NB4 (cell line): ENCODE measurements at regions not wholly inside any gene's neighbourhood (a gene's known extent, or its start where the extent isn't known, plus 50 kb on each side); places are given as distances from the start of the nearest gene placed in this dataset.

Source experiments
- DNase-seq: peaks from one replicate; pipeline ENCODE4 v3.0.0; 2010; ENCODE audit warnings: low read depth
- H3K4me3 ChIP-seq: one replicate; pipeline ENCODE4 v1.5.1; 2011; ENCODE audit warnings: mild to moderate bottlenecking, low read depth, low read length, moderate library complexity
- MAX ChIP-seq: IDR thresholded peaks from 2 replicates; pipeline ENCODE4 v1.6.1; 2011; ENCODE audit warnings: low read depth, low read length
- MYC ChIP-seq: IDR thresholded peaks from 2 replicates; pipeline ENCODE4 v1.6.1; 2011; ENCODE audit warnings: low read depth, low read length
- POLR2A ChIP-seq: IDR thresholded peaks from 2 replicates; pipeline ENCODE4 v1.6.1; 2011; ENCODE audit warnings: mild to moderate bottlenecking; ENCODE audit not compliant: insufficient read length; ENCODE audit errors: extremely low read depth
- TF ChIP-seq, protein P1 (sequence below): IDR thresholded peaks from one replicate; pipeline ENCODE4 v1.5.1; 2012; ENCODE audit warnings: low read depth, low read length

GRCh38 chr2:74052732-74053710 lies 68.3 kb downstream of the TET3 start:
- TF ChIP-seq POLR2A = no peak
- no peak for TF ChIP-seq MAX
- TF ChIP-seq, protein P1, sequence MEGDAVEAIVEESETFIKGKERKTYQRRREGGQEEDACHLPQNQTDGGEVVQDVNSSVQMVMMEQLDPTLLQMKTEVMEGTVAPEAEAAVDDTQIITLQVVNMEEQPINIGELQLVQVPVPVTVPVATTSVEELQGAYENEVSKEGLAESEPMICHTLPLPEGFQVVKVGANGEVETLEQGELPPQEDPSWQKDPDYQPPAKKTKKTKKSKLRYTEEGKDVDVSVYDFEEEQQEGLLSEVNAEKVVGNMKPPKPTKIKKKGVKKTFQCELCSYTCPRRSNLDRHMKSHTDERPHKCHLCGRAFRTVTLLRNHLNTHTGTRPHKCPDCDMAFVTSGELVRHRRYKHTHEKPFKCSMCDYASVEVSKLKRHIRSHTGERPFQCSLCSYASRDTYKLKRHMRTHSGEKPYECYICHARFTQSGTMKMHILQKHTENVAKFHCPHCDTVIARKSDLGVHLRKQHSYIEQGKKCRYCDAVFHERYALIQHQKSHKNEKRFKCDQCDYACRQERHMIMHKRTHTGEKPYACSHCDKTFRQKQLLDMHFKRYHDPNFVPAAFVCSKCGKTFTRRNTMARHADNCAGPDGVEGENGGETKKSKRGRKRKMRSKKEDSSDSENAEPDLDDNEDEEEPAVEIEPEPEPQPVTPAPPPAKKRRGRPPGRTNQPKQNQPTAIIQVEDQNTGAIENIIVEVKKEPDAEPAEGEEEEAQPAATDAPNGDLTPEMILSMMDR = no peak
- no peak for TF ChIP-seq MYC
- DNase-seq = peak; percentile 62
- H3K4me3 ChIP-seq = no peak overlapping the region

DNA sequence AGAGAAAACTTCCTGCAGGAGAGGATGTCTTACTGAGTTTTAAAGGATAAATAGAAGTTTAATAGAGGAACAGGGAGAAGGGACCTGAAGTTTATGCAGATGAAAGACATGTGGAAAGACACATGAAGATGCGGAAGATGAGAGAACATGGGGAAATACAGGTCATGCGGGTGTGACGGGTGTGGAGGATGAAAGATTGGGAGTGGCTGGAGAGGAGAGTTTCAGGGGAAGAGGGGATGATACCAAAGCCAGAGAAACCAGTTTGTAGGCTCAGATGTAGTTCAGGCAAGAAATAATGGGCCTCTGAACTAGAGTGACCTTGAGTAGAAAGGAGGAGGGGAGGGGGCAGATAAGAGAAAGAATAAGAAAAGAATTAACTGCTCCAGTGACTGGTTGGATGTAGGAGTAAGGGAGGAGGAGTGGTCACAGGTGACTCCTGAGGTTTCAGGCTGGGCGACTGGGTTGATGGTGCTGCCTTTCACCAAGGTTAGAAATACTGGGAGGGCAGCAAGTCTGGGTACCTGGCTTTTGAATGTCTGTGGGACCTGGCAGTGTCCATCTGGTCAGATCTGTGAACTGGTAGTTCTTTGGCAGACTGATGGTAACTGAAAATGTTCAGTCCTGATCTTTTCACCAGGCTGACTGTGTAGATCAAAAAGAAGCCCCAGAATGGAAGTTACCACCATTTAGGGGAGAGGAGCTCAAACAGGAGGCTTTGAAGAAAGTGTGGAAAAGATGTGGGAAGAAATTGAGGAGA lies 69.4 kb downstream of the TET3 start:
- DNase-seq = no peak
- no peak overlapping the region for H3K4me3 ChIP-seq
- TF ChIP-seq MYC (no peak), MAX (no peak), POLR2A (no peak)
- TF ChIP-seq, protein P1 = no peak

DNA sequence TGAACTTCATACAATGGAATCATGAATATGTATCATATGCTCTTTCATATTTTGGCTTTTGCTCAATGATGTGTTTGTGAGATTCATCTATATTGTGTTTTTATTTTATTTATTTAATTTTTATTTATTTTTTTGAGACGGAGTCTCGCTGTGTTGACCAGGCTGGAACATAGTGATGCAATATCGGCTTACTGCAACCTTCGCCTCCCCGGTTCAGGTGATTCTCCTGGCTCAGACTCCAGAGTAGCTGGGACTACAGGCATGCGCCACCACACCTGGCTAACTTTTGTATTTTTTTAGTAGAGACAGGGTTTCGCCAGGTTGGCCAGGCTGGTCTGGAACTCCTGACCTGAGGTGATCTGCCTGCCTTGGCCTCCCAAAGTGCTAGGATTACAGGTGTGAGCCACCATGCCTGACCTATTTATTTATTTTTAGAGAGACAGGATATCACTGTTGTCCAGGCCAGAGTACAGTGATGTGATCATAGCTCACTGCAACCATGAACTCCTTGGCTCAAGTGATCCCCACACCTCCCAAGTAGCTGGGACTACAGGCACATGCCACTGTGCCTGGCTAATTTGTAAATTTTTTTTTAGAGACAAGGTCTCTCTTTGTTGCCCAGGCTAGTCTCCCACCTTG lies 74.5 kb downstream of the TET3 start:
- DNase-seq = no peak
- no peak overlapping the region for H3K4me3 ChIP-seq
- TF ChIP-seq, protein P1 = no peak
- no peak for TF ChIP-seq POLR2A
- no peak for TF ChIP-seq MYC
- no peak for TF ChIP-seq MAX

DNA sequence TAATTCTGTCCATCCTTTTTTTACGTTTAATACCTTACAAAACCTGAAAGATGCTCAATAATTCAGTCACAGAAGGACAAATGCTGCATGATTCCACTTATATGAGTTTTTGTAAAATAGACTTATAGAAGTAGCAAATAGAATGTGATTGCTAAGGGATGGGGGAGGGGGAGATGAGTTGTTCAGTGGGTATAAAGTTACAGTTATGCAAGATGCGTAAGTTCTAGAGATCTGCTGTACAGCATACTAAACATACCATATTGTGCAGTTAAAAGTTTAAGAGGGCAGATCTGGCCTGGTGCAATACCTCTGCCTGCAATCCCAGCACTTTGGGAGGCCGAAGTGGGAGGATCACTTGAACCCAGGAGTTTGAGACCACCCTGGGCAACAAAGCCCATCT lies 78.8 kb downstream of the TET3 start:
- no peak for TF ChIP-seq MAX
- no peak for TF ChIP-seq MYC
- no peak for TF ChIP-seq POLR2A
- TF ChIP-seq, protein P1 = no peak
- H3K4me3 ChIP-seq = no peak overlapping the region
- DNase-seq = peak; percentile 36

GRCh38 chr2:74065456-74065855 lies 80.7 kb downstream of the TET3 start:
- DNase-seq = no peak
- TF ChIP-seq MAX (no peak), MYC (no peak), POLR2A (no peak)
- TF ChIP-seq, protein P1 = no peak
- H3K4me3 ChIP-seq = no peak overlapping the region
